ENCODE measurements at regions not wholly inside any gene's neighbourhood (a gene's known extent, or its start where the extent isn't known, plus 50 kb on each side); places are given as distances from the start of the nearest gene placed in this dataset.
"Not testable (repeated sequence)": the region's sequence is repeated elsewhere in the genome, so short reads cannot be mapped to it uniquely, and the experiment has no call there.

- no peak for DNase-seq
These were observed 576.9 kb upstream of the NECTIN3 start for GRCh38 chr3:110494728-110495127.

GRCh38 chr3:110495201-110495927 is 576.3 kb upstream of the NECTIN3 start:
- DNase-seq, result no peak

GRCh38 chr3:110504401-110504800 is 567.2 kb upstream of the NECTIN3 start:
- no peak for DNase-seq

- DNase-seq, result no peak
These were observed 566.7 kb upstream of the NECTIN3 start for GRCh38 chr3:110504901-110505300.

GRCh38 chr3:110506890-110507289 is 564.7 kb upstream of the NECTIN3 start:
- DNase-seq, result no peak

- not testable (repeated sequence) for DNase-seq
These were observed 564.0 kb upstream of the NECTIN3 start for GRCh38 chr3:110507570-110507969.

DNA sequence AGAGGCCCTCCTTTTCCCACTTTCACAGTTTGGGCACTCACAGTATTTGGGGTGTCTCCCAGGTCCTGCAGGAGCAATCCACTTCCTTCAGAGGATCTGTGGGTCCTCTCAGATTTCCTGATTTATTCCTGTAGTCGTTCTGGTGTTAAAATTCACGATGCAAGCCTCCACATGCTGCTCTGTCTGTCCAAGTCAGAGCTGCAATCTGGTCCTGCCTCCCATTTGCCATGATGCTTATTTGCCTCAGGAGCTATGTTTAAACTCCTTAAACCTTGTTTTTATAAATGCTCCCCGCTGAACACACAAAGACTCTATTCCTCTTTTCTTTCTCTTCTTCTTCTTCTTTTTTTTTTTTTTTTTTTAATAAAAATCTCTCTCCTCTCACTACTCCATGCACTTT is 558.7 kb upstream of the NECTIN3 start:
- no peak for DNase-seq

- no peak for DNase-seq
These were observed 553.6 kb upstream of the NECTIN3 start for GRCh38 chr3:110518031-110518430.

DNA sequence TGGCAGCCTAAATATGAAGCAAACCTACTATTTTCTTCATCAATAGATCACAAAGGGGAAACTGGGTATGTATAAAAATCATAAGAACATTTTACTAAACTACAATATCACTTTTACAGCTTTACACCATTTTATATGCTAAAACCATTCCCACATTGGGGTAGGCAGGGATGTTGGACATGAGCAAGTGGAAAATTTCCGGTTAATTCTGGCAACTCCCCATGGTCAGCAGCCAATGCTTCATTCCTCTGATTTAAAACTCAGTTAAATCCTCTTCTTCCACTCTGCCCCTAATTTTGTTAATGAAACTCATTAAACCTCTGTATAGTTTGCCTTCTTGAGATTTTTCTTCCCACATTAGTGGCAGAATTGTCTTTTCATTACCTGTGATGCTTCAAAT is 552.5 kb upstream of the NECTIN3 start:
- DNase-seq, result no peak

DNA sequence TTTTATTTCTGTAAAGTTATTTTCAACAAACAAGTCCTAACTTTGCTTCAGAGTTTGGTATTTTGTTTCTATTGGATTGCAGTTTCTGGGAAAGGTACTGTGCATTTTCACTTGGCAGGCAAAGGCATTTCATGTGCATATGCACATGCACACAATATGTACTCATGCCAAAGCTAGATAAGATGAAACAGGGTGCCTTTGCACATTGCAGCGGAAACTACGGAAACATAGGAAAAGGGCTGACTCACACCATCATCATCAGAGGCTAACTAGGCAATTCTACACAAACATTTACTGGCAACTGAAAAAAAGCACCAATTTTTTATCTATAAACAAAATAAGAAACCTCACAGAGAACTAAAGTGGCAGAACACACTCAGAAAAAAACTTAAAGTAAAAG is 550.6 kb upstream of the NECTIN3 start:
- no peak for DNase-seq

GRCh38 chr3:110525558-110526064 is 546.0 kb upstream of the NECTIN3 start:
- not testable (repeated sequence) for DNase-seq

- no peak for DNase-seq
These were observed 544.6 kb upstream of the NECTIN3 start for GRCh38 chr3:110526777-110527727.

- DNase-seq, result no peak
These were observed 543.1 kb upstream of the NECTIN3 start for GRCh38 chr3:110528305-110529121.

DNA sequence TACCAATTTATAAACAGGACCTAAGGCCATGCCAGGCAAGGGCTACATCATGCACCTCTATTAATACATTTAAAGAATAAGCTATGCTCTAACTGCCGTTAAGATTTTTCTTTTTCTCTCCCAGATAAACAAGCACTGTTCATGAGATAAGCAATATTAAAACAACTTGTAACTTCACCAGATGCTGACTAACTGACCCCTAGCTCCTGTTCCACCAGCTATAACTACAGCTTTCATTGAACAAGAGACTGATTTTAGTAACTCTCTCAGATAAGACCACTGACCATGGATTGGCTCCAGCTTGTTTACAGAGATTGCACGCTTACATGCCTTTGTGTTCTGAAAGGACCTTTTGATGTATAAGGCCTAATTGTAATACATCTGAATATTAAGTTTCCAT is 540.7 kb upstream of the NECTIN3 start:
- DNase-seq, result no peak

- no peak for DNase-seq
These were observed 538.5 kb upstream of the NECTIN3 start for GRCh38 chr3:110533089-110533488.

- no peak for DNase-seq
These were observed 529.0 kb upstream of the NECTIN3 start for GRCh38 chr3:110542552-110543150.

DNA sequence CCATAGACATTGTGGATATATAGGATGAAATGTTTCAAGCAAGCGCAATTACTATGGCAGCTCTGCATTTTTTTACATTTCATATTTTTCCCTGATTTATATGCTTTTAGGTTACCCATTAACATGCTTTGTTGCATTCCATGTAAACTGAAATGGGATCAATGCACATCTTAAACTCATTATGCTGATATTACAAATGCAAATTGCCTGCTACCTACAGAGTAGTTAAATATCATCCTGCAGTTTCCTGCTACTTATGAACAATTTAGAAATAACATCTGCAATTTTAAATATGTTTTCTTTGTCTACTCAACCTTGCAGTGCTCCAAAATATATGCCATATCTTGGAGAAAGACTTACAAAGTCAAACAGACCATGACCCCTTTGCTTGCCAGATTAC is 526.9 kb upstream of the NECTIN3 start:
- DNase-seq, result no peak

DNA sequence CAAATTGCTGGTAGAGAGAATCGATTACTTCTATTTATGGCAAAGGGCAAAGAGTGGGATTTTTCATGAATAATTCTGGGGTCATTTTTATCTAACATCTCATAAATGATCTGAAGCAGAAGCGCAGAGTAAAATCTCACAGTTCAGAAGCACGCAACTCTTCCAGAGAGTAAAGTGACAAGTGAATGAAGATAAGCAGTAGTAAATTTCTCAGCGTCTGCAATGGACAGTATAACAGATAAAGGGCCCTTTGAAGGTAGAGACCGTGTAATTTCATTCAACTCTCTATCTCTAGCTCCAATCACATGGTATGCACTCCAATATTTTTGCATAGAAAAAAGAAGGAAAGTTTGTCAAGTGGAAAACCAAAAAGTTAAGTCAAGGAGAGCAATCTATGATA is 521.1 kb upstream of the NECTIN3 start:
- no peak for DNase-seq

GRCh38 chr3:110562621-110563020 is 509.0 kb upstream of the NECTIN3 start:
- no peak for DNase-seq

DNA sequence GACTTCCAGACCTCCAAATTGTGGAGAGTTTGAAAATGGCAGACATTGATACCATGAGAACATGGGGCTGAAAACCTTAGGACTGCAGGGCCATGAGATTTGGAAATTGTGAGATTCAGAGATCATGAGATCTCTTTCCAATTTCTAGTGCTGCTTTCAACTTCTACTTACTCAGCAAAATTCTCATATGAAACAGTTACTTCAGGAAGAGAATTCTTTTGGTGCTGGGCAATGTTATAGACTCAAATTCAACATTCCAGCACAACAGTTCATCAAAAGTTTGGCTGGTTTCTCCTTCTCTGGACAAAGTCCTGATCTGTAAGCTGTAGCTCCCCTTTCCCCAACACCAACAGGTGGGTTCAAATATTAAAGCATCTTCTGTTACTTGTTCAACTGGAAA is 506.9 kb upstream of the NECTIN3 start:
- DNase-seq, result no peak

GRCh38 chr3:110567029-110567428 is 504.6 kb upstream of the NECTIN3 start:
- DNase-seq, result no peak

- DNase-seq, result no peak
These were observed 503.4 kb upstream of the NECTIN3 start for GRCh38 chr3:110568246-110568645.

DNA sequence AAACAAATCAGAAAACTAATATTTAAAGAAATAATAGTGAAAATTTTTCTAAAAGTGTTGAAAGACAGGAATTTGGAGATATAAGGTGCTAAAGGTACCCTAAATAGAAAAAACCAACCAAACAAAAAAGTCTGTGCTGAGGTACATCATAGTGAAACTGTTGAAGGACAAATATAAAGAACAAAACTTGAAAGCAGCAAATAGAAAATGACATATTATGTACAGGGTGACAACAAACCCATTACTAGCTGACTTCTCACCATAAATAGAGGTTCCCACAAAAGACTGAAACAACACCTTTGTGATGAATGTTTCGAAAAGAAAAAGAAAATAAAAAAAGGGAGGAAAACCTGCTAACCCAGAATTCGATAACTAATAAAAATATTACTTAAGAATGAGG is 502.5 kb upstream of the NECTIN3 start:
- no peak for DNase-seq
